Stimulated activated CD4-positive, alpha-beta T cell treated with anti-CD3 and anti-CD28 coated beads, TNF-alpha, amount 100 ng/mL, for 24 hours (primary cell): ENCODE measurements at regions not wholly inside any gene's neighbourhood (a gene's known extent, or its start where the extent isn't known, plus 50 kb on each side); places are given as distances from the start of the nearest gene placed in this dataset.

Experiments used
- DNase-seq, 3 experiments: peaks; one replicate each; pipeline ENCODE4 v3.0.0-alpha.2; 2020; ENCODE audit warnings: low read depth in 3 of 3

GRCh38 chr6:170032197-170032596 is 258.7 kb downstream of the DLL1 start:
- DNase-seq: no peak

- no peak for DNase-seq
Observed at GRCh38 chr6:170031684-170032121, 259.2 kb downstream of the DLL1 start.

DNA sequence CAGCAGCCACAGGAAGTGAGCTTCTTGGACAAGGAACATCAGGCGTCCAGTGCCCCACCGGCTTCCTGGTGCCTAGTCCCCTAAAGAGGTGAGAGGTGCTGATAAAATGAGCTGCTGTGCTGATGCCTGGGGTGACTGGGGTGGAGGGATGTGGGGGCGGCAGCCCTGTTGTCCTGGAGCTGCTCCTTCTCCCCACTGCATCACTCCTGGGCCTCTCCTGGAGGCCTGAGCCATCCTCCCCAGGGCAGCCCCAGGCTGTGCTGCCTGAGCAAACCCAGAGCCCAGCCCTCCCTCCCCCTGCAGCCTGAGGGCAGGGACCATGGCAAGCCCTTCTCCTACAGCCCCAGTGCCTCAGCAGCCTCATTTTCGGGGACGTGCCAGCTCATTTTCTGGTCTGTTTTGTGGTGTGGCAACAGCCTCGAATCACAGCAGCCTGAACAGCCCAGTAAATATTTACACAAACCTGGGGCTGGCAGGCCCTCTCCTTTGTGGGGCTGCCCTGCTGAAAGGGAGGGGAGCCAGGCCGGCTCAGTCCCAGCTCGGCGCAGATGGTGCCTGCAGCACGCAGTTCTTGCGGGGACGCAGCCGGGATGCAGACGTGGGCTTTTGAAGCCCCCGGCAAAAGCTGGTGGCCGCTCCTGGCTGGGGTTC is 259.9 kb downstream of the DLL1 start:
- no peak for DNase-seq

GRCh38 chr6:170030284-170030815 is 260.5 kb downstream of the DLL1 start:
- no peak for DNase-seq

- DNase-seq: no peak
Observed at GRCh38 chr6:170029416-170030283, 261.2 kb downstream of the DLL1 start.

GRCh38 chr6:170028629-170029345 is 262.1 kb downstream of the DLL1 start:
- DNase-seq: no peak

DNA sequence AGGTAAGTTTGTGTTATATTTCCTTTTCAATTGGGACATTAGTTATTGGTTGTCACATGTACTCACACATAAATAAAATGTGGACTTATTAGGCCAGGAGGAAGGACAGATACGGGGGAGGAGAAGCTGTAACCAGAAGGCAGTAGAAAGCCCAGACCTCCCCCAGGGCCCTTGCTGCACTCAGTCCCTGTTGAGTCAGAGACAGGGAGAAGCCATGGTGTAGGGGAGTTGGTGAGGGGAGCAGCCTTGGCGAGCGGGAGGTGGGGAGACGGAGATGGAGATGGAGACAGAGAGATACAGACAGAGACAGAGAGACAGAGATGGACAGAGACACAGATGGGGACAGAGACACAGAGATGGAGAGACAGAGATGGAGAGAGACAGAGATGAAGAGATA is 263.2 kb downstream of the DLL1 start:
- no peak for DNase-seq

- no peak for DNase-seq
Observed at GRCh38 chr6:170026751-170027646, 263.9 kb downstream of the DLL1 start.

DNA sequence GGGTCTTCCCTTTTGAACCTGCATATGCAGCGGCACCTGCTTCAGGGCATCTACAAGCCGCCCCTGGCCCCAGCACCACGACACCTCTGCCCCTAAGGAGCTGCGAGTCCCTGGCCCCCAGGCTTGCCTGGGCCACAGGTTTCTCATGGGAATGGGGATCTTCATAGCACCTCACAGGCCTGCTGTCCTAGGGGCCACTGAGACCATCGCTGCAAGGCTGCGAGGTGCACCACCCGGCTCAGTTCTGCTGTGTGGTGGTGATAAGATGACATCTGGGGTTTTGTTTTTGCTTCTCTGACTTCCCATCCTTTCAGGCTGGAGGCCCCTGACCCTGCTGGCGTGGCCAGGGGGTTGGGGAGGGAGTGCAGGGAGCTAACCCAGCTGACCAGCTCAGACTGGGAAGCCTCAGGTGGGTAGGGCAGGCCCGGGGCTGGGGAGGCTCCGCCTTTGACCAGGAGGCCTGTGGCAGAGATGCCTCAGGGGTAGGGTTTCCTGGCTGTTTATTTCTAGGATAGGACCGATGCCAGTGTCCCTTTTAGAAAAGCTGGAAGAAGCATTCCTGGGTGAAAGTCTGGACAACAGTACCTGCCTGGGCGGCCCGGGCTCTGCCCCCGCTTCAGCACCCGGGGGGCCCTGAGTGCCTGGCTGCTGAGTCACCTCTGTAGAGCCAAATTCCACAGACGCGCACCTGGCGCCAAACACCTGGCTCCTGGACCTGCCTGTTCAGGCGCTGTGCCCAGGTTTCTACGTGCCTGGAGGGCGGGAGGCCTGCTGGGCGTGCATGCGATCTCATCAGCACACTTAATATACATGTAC is 264.7 kb downstream of the DLL1 start:
- no peak for DNase-seq

DNA sequence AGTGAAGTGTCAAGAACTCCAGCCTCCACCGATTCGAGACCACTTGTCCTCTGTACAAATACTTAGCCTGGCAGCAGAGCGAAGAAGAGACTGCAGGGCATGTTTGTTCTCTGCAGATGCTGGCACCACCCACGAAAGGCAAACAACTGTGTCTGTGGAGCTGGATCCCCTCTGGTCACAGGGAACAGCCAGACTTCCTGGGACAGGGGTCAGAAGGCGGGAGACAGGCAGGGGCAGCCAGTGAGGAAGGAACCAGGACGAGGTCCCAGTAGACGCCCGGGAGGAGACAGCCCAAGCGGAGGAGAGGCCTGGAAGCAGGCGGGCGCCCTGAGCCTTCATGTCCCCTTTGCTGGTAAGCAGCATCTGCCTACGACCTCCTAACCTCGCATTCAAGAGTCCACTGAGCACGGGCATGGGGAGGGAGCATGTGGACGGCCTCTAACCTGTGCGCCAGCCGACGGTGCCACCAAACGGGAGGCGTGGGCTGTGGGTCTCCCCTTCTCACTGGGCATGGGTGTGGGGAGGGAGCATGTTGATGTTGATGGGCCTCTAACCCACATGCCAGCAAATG is 265.5 kb downstream of the DLL1 start:
- no peak for DNase-seq

DNA sequence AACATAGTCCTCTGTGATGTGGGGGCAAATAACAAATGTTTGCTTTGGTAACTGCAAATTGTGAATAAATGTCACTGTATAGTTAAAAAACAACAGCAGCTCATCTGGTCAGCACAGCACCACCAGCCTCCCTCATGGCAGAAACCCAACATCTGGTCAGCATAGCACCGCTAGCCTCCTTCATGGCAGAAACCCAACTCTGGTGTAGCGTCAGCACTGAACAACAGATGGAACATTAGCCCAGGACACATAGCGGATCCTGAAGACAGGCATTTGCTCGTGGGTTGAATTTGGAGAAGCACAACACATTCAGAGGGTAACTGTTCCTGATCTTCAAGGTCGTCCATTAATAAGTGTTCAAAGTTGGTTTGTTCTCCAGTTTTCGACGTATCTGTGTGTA is 265.9 kb downstream of the DLL1 start:
- no peak for DNase-seq

GRCh38 chr6:170023620-170024521 is 267.0 kb downstream of the DLL1 start:
- no peak for DNase-seq

DNA sequence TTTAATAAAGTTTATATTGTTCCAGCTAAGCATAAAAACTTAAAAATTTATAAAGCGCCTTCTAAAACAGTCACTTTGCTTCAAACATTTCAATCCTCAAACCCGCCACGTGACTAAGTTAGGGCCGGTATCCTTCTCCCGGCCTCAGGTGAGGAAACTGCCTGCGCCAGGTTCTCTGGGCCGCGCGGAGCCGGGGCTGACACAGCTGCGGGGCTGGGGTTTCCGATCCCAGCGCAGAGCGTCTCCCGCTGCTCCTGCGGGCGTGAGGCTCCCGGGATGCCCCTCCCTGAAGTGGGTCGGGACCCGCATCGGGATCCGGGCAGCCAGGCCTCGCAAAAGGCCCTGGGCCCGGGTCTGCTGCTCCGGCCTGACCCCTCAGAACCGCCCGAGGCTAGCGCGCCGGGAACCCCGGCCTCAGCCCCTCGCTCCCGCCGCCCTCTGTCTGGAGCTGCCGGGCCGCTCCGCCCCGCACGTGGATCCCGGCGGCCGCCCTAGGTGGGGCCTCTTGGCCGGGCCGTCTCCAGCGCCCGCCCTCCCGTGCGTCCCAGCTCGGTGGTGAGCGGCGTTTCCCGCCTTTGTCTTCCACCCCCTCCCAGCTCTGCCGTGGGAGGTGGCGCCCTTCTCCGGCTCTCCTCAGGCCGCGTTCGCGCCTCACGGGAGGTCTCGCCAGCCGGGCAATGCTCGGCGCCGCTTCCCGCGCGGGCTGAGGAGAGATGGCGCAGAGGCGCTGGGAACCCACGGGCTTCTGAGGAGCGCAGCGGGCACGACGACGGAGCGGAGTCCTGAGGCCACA is 267.9 kb downstream of the DLL1 start:
- no peak for DNase-seq

- no peak for DNase-seq
Observed at GRCh38 chr6:170022291-170022722, 268.6 kb downstream of the DLL1 start.

DNA sequence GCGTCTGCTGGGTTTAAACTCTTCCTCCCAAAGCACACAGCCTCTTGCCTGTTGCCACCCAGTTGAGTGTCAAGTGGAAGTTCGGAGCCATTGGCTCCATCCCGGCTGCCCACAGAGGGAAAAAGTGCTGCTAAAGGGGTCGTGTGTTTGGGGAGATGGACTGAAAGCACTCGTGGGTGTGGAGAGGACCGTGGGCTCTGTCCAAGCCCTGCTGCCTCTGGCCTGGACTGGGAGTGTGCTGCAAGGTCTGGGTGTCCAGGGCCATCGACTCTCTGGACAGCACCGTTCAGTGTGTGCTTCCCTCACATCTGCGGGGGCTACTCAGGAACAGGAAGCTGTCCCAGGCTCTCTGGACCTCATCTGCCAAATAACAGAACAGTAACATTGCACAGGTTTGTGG is 269.3 kb downstream of the DLL1 start:
- no peak for DNase-seq

DNA sequence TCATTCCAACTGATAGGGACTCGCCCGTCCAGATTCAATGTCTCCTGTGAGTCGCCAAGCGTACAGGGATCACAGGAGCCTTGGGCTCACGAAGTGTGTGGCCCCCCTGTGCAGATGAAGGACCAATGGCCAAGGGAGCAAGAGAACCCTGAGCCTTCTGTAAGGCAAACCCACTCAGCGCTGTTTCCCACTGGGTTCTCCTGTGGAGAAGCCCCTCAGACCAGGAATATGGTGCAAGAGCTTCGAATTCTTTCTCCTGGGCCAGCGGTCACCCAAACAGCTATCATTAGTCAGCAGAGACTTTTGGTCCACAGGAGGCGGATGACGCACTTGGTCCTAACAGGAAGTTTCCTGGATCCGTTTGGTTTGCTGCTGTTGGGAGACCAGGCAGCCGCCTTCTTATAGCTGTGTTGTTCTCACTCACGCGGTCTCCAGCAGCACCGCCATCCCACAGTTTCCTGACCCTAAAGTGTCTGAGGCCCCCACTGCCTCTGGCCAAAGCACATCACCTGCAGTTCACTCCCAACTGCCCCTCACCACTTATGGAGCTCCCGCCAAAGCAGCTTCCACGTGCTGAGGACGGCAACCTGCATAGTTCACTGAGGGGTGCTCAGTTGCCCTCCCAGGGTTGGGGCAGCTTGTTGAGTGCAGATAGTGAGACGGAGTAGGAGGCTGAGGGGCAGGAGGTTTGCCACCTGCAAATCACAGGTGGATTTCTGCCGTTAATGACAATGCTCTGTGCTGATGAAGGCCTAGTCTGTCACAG is 268.6 kb downstream of the ERMARD start:
- DNase-seq: no peak
